ENCODE measurements at regions not wholly inside any gene's neighbourhood (a gene's known extent, or its start where the extent isn't known, plus 50 kb on each side); places are given as distances from the start of the nearest gene placed in this dataset.

DNA sequence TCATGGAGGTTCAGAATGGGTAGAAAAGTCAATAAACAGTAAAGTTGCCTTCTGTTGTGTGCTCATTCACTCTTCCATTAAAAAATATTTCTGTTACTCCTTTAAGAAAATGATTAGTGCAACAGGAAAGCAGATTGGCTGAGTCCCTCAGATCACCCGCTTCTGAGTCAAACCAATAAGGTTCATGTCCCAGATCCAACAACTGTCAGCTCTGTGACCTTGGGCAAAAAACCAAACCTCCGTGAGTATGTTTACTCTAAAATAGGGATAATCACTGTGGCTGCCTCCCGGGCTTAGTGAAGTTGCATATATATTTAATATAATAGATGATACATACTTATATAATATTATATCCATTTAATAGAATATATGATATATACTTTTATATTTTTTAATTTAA is 698.5 kb upstream of the RBFOX1 start:
- no peak overlapping the region for H3K4me3 ChIP-seq
- H3K27ac ChIP-seq = no peak overlapping the region
- H3K9me3 ChIP-seq = no peaks in the 10 kb centered on the region
- H3K27me3 ChIP-seq = no peaks in the 10 kb centered on the region
- no peaks in the 10 kb centered on the region for H3K36me3 ChIP-seq
- H3K4me1 ChIP-seq = no peaks in the 10 kb centered on the region
- no peak for DNase-seq (ENCODE audit: low spot score in 2 of 2)
- intact Hi-C loops (cut with DNase I; ENCODE audit: low total_unique reads) = no loop called here
- TF ChIP-seq, protein P1, sequence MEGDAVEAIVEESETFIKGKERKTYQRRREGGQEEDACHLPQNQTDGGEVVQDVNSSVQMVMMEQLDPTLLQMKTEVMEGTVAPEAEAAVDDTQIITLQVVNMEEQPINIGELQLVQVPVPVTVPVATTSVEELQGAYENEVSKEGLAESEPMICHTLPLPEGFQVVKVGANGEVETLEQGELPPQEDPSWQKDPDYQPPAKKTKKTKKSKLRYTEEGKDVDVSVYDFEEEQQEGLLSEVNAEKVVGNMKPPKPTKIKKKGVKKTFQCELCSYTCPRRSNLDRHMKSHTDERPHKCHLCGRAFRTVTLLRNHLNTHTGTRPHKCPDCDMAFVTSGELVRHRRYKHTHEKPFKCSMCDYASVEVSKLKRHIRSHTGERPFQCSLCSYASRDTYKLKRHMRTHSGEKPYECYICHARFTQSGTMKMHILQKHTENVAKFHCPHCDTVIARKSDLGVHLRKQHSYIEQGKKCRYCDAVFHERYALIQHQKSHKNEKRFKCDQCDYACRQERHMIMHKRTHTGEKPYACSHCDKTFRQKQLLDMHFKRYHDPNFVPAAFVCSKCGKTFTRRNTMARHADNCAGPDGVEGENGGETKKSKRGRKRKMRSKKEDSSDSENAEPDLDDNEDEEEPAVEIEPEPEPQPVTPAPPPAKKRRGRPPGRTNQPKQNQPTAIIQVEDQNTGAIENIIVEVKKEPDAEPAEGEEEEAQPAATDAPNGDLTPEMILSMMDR (IDR thresholded peaks at IDR 0.05) = no peak
- TF ChIP-seq POLR2A (IDR thresholded peaks at IDR 0.05) (no peak), POLR2AphosphoS5 (IDR thresholded peaks at IDR 0.05) (no peak)

- no peak for DNase-seq (ENCODE audit: low spot score in 2 of 2)
- H3K27ac ChIP-seq = no peak overlapping the region
- H3K4me1 ChIP-seq = no peaks in the 10 kb centered on the region
- no peaks in the 10 kb centered on the region for H3K9me3 ChIP-seq
- no peaks in the 10 kb centered on the region for H3K36me3 ChIP-seq
- H3K4me3 ChIP-seq = no peak overlapping the region
- TF ChIP-seq POLR2AphosphoS5 (IDR thresholded peaks at IDR 0.05) = no peak
- TF ChIP-seq, protein P1 (IDR thresholded peaks at IDR 0.05) = no peak
- no peak for TF ChIP-seq POLR2A (IDR thresholded peaks at IDR 0.05)
- H3K27me3 ChIP-seq = no peaks in the 10 kb centered on the region
- intact Hi-C loops (cut with DNase I; ENCODE audit: low total_unique reads) = no loop called here
Observed at GRCh38 chr16:6633456-6633855, 699.2 kb upstream of the RBFOX1 start.

- H3K4me1 ChIP-seq = no peaks in the 10 kb centered on the region
- DNase-seq (ENCODE audit: low spot score in 2 of 2) = no peak
- H3K9me3 ChIP-seq = no peaks in the 10 kb centered on the region
- no peak overlapping the region for H3K27ac ChIP-seq
- H3K4me3 ChIP-seq = no peak overlapping the region
- H3K27me3 ChIP-seq = no peaks in the 10 kb centered on the region
- H3K36me3 ChIP-seq = no peaks in the 10 kb centered on the region
- intact Hi-C loops (cut with DNase I; ENCODE audit: low total_unique reads) = no loop called here
- no peak for TF ChIP-seq POLR2AphosphoS5 (IDR thresholded peaks at IDR 0.05)
- TF ChIP-seq POLR2A (IDR thresholded peaks at IDR 0.05) = no peak
- TF ChIP-seq, protein P1 (IDR thresholded peaks at IDR 0.05) = no peak
Observed at GRCh38 chr16:6629110-6629509, 703.5 kb upstream of the RBFOX1 start.

DNA sequence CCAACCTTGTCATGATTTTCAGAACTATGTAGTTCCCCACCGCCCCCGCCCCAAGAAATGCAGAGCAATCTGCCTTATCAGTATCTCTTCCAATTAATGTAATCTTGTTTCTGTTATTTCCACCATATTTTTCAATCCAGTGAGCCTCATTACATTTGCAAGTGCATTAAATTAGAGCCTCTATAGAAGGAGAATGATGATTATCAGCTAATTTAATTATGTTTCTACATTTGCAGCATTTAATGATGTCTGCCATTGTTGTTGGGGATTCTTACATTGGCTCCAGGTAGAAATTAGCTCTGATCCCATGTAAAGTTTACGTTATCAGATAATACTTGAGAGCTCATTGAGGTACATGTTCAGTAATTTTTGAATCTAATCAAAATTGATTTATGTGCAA is 707.0 kb upstream of the RBFOX1 start:
- intact Hi-C loops (cut with DNase I; ENCODE audit: low total_unique reads) = no loop called here
- H3K27me3 ChIP-seq = no peaks in the 10 kb centered on the region
- no peak for DNase-seq (ENCODE audit: low spot score in 2 of 2)
- H3K4me3 ChIP-seq = no peak overlapping the region
- H3K36me3 ChIP-seq = no peaks in the 10 kb centered on the region
- no peaks in the 10 kb centered on the region for H3K4me1 ChIP-seq
- H3K27ac ChIP-seq = no peak overlapping the region
- TF ChIP-seq POLR2A (IDR thresholded peaks at IDR 0.05) (no peak), POLR2AphosphoS5 (IDR thresholded peaks at IDR 0.05) (no peak)
- TF ChIP-seq, protein P1 (IDR thresholded peaks at IDR 0.05) = no peak
- no peaks in the 10 kb centered on the region for H3K9me3 ChIP-seq

DNA sequence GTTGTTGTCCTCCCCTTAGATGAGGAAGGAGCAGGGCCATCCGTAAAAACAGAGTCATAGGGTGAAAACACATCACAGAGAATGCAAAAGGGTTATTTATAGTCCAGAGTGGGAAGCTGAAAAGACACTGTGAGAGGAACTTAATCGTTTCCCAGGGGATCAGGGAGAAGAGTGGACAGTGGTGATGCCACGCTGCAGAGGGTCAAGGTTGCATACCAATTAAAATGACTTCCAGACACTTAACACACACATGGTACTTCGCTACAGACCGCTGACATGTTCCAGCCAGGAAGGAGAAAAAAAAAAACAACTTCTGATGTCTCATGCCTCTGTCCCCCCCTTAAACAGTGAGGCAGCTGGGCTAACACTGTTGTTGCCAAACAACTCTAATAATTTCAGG is 713.8 kb upstream of the RBFOX1 start:
- DNase-seq (ENCODE audit: low spot score in 2 of 2) = no peak
- intact Hi-C loops (cut with DNase I; ENCODE audit: low total_unique reads) = no loop called here

More for the DNA sequence above, 713.8 kb upstream of the RBFOX1 start:
- H3K36me3 ChIP-seq = no peaks in the 10 kb centered on the region
- TF ChIP-seq, protein P1 (IDR thresholded peaks at IDR 0.05) = no peak
- no peak for TF ChIP-seq POLR2A (IDR thresholded peaks at IDR 0.05)
- no peak for TF ChIP-seq POLR2AphosphoS5 (IDR thresholded peaks at IDR 0.05)
- H3K4me1 ChIP-seq = no peaks in the 10 kb centered on the region
- H3K27me3 ChIP-seq = no peaks in the 10 kb centered on the region
- H3K4me3 ChIP-seq = no peak overlapping the region
- H3K9me3 ChIP-seq = peaks cover 0 to 13% of the 10 kb centered on the region in 2 donors
- H3K27ac ChIP-seq = no peak overlapping the region

All from breast epithelium (tissue), 4 donors.